Daoy (cell line): ENCODE measurements at regions not wholly inside any gene's neighbourhood (a gene's known extent, or its start where the extent isn't known, plus 50 kb on each side); places are given as distances from the start of the nearest gene placed in this dataset.
A peak's percentile ranks its signal among the peaks of the same experiment; 100 is the strongest.
"Not testable (repeated sequence)": the region's sequence is repeated elsewhere in the genome, so short reads cannot be mapped to it uniquely, and the experiment has no call there.

Experiments
- DNase-seq: peaks from one replicate; pipeline ENCODE4 v3.0.0-alpha.2; 2015; ENCODE audit warnings: low read depth

GRCh38 chr12:96085475-96085874 lies 50.1 kb upstream of the LTA4H start:
- no peak for DNase-seq

- DNase-seq: not testable (repeated sequence)
Observed at GRCh38 chr12:96086190-96086589, 50.8 kb upstream of the LTA4H start.

- DNase-seq: peak; percentile 17
Observed at GRCh38 chr12:96091833-96092232, 56.4 kb upstream of the LTA4H start.

DNA sequence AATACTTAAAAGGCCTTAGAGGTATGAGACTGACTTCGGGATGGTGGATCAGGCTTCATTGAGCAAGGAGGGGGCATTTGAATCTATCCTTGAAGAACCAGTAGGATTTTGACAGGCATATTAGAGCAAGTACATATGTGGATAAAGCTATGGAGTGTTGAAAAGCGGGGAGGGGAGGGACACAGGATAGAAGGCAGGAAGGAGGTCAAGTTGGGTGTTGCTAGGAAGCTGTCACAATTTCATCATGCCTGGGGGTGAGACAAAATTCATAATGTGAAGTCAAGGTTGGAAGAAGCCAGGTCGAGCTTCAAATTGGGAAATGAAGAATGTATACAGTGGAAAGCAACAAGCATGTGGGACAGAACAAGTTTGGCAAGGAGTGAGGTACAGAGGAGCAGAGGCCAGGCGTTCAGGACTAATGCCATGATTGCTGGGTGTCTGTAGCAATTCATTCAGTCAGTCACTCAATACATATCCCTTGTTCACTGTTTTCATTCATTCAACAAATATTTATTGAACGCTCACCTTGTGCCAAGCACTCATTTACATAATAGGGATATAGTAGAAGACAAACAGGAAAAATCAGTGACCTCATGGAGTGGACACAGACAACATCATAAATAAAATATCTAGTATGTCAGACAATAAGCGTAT lies 58.3 kb upstream of the LTA4H start:
- DNase-seq: no peak

- peak; percentile 85 for DNase-seq
Observed at GRCh38 chr12:96094201-96094600, 58.8 kb upstream of the LTA4H start.

DNA sequence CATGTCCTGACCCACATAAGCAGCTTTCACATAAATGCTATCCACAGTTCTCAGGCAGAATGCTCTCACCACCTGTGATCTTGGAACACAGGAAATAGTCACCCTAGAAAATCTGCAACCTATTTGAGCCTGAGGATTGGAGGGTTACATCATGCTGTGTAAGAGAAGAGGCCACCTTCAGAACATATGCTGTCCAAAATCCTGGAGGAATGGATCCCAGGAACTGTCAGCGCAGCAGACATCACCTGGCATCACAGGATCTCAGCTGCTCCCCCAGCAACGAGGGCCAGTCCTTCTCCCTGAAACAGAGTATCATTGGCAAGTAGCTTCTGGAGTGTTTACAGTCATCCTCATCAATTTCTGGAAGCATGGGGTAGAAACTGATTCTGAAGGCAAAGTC lies 63.2 kb upstream of the LTA4H start:
- no peak for DNase-seq

DNA sequence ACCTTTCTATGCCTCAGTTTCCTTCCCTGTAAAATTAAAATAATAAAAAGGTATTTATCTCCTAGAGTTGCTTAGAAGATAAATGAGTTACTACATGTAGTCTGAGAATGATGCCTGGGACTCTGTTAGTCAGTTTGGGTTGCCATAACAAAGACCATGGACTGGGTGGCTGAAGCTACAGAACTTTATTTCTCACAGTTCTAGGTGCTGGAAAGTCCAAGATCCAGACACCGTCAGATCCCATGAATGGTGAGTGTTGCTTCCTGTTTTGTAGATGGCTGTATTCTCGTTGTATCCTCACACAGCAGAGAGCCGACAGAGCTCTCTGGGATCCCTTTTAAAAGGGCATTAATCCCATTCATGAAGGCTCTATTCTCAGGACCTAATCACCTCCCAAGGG lies 64.0 kb upstream of the LTA4H start:
- no peak for DNase-seq

DNA sequence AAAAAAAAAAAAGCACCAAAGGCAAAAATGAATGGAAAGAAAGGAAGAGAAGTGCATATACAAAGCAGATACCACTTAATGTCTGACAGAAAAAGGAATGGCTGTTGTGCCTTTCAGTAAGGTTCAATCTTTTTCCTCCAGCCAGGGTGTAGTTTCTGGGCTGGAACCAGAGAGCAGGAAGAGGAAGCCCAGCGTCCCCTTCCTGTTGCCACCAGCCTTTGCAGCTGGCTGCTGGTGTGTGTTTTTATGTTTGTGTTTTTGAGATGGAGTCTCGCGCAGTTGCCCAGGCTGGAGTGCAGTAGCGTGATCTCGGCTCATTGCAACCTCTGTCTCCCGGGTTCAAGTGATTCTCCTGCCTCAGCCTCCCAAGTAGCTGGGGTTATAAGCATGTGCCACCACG lies 64.6 kb upstream of the LTA4H start:
- DNase-seq: no peak

DNA sequence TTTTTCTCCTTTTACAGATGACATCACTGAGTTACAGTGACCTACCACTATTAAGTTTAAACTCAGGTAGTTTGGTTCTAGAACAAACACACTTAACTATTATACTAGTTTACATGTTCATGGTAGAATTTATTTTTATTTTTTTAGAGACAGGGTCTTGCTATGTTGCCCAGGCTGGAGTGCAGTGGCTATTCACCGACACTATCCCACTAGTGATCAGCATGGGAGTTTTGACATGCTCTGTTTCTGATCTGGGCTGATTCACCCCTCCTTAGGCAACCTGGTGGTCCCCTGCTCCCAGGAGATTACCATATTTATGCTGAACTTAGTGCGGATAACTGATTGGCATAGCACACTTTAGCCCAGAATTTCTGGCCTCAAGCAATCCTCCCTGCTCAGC lies 66.4 kb upstream of the LTA4H start:
- DNase-seq: no peak

DNA sequence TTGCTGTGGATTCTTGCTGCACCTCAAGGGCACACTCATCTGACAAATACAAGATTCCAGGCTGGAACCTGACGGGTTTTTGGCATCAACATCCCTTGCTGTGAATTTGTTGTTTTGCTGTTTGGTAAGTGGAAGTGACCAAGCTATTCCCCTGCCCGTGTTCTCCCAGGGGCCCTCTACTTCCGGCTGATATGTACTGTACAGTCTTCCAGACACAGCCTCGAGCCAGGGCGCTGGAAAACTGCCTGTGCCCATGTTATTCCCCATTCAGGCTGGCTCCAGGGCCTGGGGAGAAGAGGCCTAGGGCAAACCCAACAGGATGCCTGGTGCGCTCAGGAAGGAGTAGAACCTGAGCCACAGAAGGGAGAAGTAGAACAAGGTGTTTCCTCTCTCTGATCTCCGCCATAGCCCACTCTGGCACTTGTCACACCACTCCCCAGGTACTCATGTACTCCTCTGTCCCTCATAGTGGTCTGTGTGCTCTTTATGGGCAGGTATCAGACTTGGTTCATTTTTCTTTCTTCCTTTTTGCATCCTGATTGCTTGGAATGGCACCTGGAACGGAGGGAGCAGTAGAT lies 67.8 kb upstream of the LTA4H start:
- peak; percentile 12 for DNase-seq

DNA sequence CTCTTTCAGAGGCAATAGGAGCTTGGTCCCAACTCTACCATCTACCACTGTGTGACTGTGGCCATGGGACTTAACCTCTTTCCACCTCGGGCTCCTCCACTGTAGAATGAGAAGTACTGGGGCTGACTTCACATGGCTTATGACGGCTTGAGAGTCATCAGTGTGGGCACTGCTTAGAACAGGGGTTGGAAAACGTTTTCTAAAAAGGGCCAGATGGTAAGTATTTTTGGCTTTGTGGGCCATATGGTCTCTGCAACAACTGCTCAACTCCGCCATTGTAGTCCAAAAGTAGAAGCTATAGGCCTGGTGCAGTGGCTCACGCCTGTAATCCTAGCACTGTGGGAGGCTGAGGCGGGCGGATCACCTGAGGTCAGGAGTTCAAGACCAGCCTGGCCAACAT lies 69.2 kb upstream of the LTA4H start:
- no peak for DNase-seq

DNA sequence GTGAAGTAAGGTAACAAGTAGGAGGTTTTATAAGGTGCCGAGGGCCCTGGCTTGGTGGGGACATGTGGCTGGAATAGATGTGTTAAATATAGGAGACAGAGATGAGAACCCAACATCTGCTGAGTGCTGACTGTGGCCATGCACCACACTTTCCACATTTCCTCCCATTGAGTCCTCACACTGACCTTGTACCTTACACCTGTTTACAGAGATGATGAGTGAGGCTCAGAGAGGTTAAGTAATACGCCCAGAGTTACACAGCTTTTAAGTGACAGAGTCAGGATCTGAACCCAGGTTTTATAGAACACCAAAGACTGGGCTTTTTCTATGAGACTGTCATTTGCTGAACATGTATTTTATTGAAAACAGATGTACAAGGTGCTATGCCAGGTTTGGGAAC lies 70.8 kb upstream of the LTA4H start:
- DNase-seq: no peak

DNA sequence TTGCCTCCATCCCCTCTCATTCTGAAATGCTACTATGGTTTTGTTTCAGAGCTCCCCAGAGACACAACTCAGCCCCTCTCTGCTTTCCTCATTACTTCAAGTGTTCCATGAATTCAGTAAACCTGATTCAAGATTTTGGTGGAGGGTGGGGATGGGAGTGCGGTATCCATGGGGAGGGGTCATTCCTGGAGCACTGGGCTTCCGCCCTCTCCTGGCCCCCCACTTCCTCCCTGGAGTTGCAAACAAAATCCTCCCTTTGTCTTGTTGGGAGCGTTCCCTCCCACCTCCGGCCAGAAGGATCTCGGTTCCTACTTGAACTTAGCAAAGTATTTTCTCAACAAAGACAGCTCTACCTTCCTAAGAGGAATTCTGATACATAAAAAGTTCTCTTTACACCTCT lies 71.8 kb upstream of the LTA4H start:
- DNase-seq: no peak

GRCh38 chr12:96108321-96108720 lies 72.9 kb upstream of the LTA4H start:
- peak; percentile 15 for DNase-seq

DNA sequence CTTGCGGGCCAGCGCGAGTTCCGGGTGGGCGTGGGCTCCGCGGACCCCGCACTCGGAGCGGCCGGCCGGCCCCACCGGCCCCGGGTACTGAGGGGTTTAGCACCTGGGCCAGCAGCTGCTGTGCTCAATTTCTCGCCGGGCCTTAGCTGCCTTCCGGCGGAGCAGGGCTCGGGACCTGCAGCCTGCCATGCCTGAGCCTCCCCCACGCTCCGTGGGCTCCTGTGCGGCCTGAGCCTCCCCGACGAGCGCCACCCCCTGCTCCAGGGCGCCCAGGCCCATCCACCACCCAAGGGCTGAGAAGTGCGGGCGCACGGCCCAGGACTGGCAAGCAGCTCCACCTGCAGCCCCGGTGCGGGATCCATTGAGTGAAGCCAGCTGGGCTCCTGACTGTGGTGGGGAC lies 73.6 kb upstream of the LTA4H start:
- not testable (repeated sequence) for DNase-seq

GRCh38 chr12:96112733-96113132 lies 77.3 kb upstream of the LTA4H start:
- no peak for DNase-seq

- no peak for DNase-seq
Observed at GRCh38 chr12:96117460-96117859, 76.7 kb upstream of the ELK3 start.

- DNase-seq: peak; percentile 42
Observed at GRCh38 chr12:96120359-96121100, 73.6 kb upstream of the ELK3 start.

DNA sequence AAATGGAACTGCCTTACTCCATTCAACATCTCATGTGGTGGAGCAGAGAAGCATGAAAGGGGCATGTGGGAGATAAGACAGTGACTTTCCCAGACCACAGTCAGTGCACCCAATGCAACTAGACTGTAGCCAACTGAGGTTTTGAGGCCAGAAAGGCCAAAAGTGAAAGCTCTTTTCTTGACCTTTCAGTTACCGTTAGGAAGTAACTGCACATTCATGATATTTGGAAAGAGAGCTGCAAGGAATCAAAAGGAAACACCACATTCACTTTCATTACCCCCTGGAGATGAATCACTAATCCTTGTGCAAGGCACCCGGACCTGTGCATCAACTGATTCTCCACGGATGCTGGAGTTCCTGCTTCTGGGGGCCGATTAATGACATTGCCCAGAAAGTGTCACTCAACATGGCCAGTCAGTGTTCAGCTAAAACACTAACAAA lies 72.9 kb upstream of the ELK3 start:
- DNase-seq: peak; percentile 20

GRCh38 chr12:96128292-96128691 lies 65.9 kb upstream of the ELK3 start:
- DNase-seq: not testable (repeated sequence)

DNA sequence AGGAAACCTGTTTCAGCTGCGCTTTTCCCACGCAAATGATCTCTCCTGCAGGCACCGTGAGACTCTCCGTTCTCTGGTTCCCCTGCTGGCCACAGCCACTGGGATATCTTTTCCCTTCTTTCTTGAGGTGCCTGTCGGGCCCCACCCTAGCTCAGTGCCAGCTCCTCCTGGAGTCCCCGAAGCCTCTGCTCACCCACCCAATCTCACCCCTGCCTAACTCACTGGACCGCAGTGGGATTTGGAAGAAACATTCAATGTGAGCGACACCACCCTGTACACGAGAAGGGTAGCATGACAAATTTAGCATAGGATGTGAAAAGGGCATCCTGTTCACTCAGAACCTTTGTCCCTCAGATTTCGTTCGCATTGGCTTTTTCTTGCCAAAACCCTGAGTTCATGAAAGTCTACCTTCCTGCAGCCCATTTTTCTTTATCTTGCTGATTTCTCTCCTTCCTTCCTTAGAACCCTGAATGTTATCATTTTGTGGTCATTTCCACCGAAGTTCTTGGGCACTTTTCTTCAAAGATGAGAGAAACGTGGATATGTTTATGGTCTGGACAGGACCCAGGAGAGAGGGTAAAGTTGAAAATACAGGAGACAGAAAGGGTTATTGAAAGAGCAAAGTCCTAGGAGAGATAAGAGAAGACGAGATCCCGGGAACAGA lies 63.6 kb upstream of the ELK3 start:
- no peak for DNase-seq

GRCh38 chr12:96131230-96131788 lies 62.9 kb upstream of the ELK3 start:
- no peak for DNase-seq
